ENCODE measurements at regions not wholly inside any gene's neighbourhood (a gene's known extent, or its start where the extent isn't known, plus 50 kb on each side); places are given as distances from the start of the nearest gene placed in this dataset.

DNA sequence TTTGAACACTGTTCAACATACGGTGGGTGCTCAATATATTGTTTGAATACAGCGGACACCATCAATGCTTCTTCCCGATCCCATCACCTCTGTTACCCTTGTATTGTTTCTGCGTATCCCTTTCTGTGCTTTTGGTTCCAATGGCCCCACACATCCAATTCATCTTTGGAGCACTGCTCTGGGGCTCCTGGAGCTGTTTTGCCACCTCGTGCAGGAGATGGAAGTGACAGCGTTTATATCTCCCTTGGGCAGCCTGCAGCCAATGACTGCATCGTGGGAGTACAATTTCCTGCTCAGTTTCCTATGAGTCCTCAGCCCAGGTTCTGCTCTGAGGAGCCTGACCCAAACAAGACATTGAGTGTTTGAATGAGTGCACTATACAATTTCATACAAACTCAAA, 50.2 kb upstream of the PIK3CG start:
- Histone ChIP-seq H3K4me3 (no peak overlapping the region), H3K36me3 (no peaks in the 10 kb centered on the region), H3K27me3 (no peaks in the 10 kb centered on the region), H3K9me3 (ENCODE audit: low read depth) (no peaks in the 10 kb centered on the region), H3K4me1 (ENCODE audit: low read depth) (peaks cover 18% of the 10 kb centered on the region), H3K27ac (no peak overlapping the region)
- TF ChIP-seq, protein P1, sequence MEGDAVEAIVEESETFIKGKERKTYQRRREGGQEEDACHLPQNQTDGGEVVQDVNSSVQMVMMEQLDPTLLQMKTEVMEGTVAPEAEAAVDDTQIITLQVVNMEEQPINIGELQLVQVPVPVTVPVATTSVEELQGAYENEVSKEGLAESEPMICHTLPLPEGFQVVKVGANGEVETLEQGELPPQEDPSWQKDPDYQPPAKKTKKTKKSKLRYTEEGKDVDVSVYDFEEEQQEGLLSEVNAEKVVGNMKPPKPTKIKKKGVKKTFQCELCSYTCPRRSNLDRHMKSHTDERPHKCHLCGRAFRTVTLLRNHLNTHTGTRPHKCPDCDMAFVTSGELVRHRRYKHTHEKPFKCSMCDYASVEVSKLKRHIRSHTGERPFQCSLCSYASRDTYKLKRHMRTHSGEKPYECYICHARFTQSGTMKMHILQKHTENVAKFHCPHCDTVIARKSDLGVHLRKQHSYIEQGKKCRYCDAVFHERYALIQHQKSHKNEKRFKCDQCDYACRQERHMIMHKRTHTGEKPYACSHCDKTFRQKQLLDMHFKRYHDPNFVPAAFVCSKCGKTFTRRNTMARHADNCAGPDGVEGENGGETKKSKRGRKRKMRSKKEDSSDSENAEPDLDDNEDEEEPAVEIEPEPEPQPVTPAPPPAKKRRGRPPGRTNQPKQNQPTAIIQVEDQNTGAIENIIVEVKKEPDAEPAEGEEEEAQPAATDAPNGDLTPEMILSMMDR (IDR thresholded peaks at IDR 0.05; ENCODE audit: low read depth, low read length): no peak
- DNase-seq (ENCODE audit: low read depth in 1 of 2, low spot score in 1 of 2): no peak

All from cardiac muscle cell (in vitro differentiated cells and primary cell).